GM21390 (cell line): ENCODE measurements at regions not wholly inside any gene's neighbourhood (a gene's known extent, or its start where the extent isn't known, plus 50 kb on each side); places are given as distances from the start of the nearest gene placed in this dataset.
"Not testable (repeated sequence)": the region's sequence is repeated elsewhere in the genome, so short reads cannot be mapped to it uniquely, and the experiment has no call there.

ENCODE experiments used
- ATAC-seq: cut with Tn5 transposase; IDR thresholded peaks from one replicate; pipeline ENCODE4 v1.9.1; 2021; ENCODE audit not compliant: unreplicated experiment

DNA sequence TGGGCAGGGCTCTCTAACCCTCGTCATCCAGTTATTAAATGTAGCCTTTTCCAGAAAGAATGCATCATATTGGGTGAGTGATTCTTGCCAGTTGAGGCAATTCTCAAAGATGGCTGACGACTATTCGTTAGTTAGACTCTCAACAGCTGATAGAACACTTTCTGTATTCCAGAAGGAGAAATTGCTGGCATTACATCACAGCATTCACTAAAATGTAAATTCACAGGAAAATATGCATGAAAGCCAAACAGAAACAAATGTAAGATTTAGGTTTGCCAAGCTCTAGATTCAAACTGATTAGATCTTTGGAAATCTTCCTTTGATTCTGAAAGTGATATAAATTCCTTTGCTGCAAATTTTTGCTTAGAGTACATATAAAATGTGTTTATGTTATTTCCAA lies 1501.0 kb downstream of the SI start:
- no peak for ATAC-seq

DNA sequence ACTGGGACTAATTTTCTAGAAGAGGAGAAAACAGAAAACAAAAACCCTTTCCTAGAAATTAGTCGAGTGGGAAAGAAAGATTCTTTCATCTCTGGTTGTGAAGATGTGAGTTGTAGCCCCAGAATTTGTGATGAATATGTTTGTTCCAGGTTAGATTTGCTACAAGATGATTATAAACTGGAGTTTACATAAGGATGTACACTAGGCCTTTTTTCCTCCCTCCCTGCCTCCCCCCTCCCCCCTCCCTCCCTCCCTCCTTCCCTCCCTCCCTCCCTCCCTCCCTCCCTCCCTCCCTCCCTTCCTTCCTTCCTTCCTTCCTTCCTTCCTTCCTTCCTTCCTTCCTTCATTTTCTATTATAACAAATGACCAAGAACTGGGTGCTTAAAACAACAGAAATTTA lies 1502.0 kb downstream of the SI start:
- ATAC-seq, result no peak

DNA sequence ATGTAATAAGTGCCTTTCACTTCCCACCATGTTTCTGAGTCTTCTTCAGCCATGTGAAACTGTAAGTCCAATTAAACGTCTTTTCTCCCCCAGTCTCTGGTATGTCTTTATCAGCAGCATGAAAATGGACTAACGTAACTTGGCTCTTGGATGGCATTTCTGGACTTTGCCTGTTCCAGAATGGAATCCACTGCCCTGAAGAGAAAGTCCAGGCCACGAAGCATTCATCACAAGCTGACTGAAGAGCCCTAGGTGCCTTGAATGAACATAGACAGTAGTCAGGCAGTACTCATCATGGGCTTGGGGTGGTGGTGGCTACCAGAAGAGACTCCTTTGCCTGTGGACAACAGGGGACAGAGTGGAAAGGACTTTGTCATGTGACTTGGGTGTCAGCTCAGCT lies 1505.0 kb downstream of the SI start:
- ATAC-seq, result no peak

DNA sequence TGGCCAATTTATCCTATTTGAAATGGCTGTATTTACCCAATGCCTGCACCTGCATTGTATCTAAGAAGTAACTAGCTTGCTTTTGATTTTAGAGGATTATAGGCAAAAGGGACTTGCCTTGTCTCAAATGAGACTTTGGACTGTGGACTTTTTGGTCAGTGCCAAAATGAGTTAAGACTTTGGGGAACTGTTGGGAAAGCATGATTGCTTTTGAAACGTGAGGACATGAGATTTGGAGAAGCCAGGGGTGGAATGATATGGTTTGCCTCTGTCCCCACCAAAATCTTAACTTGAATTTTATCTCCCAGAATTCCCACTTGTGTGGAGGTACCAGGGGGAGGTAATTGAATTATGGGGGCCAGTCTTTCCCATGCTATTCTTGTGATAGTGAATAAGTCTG lies 1505.4 kb downstream of the SI start:
- no peak for ATAC-seq

DNA sequence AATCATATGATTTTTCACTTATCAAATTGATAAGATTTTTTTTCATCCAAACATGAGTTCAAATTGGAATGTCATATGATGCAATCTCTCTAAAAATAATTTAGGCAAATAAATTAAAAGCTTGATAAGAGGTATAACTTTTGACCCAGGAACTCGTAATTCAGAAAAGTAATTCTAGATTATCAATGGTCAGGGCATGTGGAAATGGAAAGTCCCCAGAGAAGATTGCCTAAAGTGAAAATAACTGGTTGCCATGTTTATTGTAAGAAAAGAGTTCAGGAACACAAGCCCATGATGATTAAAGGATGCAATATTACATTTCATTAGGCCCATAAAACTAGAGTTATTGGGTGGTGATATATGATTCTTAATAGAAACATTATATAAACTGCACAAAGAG lies 1514.8 kb downstream of the SI start:
- no peak for ATAC-seq

DNA sequence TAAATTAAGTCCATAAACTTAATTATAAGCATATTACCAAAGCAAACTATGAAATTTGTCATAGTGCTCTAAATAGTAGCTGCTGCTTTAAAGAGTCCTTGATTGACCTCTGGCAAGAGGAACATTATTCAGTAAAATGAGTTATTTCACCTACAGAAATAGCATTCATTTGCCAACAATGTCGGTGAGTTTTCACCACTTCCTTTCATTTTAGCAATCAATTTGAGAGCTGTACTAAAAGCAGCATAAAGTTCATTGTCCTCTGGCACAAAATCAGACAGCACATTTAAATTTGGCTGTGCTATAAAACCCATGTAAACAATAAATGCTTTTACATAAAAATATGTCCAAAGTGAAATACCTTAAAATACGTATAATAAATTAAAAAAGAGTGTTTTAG lies 1515.7 kb downstream of the SI start:
- no peak for ATAC-seq

DNA sequence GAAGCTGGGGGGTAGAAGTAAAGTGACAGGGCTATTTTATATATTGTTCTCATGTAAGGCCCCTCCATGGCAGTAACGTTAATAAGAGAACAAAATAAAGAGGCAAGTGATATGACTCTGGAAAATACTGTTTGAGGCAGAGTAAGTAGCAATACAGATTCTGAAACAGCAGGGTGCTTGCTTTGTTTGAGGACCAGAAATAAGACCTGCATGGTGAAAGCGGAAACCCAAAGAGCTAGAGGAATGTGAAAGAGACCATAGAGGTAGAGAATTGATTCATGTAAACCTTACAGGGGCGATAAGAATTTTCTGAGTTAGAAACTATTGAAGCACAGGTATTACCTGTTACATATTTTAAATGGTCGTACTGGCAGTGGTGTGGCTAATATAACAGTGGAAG lies 1517.1 kb downstream of the SI start:
- ATAC-seq, result no peak

DNA sequence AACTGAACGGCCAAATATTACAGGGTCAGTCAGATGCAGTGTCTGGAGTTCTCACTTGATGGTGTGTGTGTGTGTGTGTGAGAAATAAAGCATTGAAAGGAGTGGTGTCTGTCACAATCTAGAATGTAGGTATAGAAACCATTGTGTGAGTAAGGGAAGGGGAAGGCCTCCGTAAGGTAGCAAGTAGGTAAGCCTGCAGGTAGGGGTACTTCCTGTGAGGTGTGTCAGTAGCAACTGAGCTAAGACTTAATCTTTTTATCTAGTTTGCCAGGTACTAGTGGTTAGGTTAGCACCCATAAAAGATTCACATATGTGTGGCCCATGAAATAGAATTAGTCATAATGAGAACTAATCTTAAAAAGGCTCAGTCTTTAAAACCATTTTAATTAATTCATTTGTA lies 1517.8 kb downstream of the SI start:
- ATAC-seq, result no peak

DNA sequence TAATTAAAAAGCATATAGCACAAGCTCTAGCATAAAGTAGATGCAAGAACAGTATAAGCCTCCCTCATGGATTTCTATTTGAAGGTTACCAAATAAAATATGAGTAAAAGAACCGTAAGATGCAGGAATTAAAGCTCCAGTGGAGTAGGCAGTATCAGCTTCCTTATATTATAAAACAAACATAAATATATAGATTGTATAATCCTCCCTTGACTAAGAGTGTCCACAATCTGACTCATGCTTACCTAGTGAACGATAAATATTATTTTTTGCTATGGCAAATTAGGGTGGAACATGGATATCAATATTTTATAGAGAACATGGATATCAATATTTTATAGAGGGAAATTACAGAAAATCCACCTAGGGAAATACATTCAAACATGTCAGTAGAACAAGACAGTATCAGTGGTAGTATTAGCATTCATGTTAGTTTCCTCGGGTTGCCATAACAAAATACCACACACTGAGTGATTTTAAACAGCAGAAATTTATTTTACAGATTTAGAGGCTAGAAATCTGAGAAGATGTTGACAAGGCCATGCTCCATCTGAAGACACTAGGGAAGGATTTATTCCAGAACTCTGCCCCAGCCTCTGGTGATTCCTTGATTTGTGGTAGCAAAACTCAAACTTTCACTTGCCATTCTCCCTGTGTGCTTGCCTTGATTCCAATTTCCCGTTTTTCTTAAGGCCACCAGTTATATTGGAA lies 1521.3 kb downstream of the SI start:
- no peak for ATAC-seq

DNA sequence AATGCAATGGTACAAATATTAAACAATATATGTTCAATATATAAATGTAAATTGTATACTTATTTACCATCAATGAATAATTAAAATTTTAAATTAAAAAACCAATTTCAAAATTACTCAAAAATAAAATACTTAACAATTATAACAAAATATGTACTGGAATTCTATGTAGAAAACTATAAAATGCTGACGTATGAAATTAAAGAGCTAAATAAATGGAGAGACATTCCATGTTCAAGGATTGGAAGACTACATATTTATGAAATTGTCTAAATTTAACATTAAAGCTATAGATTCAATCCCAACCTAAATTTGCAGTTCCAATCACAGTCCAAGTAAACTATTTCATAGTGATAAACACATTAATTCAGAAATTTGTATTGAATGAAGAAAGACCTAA lies 1522.4 kb downstream of the SI start:
- ATAC-seq, result no peak

DNA sequence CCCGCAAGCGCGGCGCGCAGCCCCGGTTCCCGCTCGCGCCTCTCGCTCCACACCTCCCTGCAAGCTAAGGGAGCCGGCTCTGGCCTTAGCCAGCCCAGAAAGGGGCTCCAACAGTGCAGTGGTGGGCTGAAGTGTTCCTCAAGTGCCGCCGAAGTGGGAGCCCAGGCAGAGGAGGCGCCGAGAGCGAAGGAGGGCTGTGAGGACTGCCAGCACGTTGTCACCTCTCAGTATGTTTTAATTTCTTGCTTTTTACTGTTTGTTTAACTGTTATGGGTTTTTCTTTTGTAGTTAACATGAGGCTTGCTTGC lies 1525.7 kb downstream of the SI start:
- ATAC-seq, result no peak

DNA sequence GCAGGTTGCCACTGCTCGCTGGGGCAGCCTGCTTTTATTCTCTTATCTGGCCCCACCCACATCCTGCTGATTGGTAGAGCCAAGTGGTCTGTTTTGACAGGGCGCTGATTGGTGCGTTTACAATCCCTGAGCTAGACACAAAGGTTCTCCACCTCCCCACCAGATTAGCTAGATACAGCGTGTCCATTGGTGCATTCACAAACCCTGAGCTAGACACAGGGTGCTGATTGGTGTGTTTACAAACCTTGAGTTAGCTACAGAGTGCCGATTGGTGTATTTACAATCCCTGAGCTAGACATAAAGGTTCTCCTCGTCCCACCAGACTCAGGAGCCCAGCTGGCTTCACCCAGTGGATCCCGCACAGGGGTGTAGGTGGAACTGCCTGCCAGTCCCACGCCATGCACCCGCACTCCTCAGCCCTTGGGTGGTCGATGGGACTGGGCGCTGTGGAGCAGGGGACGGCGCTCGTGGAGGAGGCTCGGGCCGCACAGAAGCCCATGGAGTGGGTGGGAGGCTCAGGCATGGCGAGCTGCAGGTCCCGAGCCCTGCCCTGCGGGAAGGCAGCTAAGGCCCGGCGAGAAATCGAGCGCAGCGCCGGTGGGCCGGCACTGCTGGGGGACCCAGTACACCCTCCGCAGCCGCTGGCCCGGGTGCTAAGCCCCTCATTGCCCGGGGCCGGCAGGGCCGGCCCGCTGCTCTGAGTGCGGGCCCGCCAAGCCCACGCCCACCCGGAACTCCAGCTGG lies 1526.2 kb downstream of the SI start:
- not testable (repeated sequence) for ATAC-seq

DNA sequence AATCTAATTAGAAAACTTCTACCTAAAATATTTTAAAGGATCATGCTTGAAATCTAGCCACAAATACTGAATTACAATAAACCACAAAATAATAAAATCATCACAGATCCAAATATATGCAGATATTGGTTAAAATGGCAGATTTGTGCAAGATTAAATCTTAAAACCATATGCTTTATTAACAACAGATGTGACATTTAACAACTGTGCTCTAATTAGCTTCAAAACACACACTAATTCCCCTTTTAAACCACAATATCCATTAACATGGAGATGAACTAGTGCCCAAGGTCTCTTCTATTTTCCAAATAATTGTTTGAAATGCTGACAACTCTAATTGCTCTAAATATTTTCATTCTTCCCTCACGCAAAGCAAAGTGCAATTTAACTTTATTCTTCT lies 1530.3 kb downstream of the SI start:
- ATAC-seq, result no peak

DNA sequence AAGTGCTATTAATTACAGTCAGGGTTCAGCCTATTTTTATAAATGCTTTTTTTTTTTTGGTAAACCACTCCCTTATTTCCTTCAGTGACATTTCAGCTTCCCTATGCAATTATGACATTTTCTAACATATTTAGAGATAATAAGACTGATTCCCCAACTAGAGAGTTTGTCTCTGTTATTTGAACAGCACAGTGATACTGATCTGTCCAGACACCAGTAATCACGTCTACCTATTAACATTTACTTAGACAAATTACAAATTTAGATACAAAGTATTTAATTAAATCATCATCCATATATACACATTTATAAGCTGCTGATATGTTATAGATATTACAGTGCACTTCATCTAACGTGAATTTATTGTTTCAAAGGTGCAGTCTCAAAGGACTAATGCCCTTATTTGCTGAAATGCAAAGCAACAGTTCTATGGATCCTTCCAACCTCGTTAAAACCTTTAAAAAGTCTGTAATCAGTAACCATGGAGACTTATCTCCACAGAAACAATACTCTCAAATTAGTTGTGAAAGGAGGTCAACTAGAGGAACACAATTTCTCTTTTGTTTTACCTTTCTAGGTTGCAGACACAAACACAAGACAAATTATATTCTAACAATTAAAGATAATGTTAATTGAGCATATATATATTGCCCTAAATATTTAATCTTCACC lies 1531.1 kb downstream of the SI start:
- ATAC-seq, result no peak

DNA sequence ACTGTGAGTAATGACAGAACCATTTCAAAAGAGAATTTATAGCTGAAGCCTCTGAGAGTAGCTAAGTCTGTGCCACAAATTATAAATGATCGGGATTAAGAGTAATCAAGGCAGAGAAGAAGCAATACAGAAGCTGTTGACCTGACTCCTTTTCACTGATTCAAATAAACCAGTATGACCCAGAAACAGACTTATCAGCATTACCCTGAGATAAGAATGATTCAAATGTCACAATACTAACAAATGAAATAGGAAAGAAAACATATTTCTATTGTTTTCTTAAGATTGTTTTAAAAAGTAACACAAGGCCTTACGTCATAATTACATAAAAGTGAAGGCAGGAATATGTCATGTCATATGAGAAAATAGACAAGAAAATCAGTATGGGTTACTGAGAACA lies 1534.6 kb downstream of the SI start:
- ATAC-seq, result no peak

DNA sequence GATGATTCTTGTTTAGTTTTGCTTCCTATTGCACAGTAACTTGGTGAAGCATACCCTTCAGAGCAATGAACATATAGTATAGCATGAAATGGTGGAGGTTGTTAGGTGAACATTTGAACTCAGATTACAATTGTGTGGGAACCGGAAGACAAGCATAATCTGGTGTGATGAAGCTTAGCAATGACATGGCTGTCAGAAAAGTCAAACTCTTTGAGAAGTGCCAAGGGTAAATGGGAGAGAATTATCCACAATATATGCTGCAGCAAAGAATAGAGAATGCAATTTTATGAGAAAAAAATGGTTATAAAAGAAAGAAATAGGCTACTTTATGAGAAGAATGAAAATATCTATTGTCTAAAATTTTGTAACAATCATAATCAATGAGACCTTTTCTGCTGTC lies 1536.7 kb downstream of the SI start:
- no peak for ATAC-seq

DNA sequence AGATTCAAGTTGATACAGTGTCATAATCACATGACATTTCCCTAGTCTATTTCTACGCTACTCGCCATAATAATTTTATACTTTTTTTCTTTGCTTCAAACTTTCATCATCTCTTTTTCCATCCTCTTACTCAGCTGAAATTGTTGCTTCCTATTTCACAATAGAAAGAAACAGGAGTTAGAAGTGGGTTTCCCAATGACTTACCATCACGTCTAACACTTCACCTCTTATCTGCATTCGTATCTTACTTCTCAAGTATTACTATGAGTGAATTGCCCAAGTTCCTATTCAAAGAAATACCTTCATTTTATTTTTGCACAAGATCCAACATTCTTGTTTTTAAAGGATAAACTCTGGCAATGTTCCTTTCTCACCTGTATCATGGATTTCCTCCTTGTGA lies 1539.9 kb downstream of the SI start:
- no peak for ATAC-seq

DNA sequence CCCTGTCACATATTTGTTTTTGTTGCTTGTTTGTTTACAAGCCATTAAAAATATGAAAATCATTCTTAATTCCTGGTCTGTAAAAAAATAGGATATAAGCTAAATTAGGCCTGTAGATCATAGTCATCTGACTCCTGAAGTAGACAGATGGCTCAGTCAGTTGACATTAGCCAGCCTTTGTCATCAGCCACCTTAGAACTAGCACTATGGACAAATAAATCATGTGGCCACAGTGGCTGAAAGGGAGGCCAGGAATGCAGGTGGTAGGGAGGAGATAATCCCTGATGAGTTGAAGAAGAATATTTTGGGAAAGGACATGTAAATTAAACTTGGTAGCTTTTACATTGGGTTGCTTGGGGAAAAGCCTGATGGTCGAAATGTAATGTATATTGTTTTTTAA lies 1544.9 kb downstream of the SI start:
- ATAC-seq, result no peak

DNA sequence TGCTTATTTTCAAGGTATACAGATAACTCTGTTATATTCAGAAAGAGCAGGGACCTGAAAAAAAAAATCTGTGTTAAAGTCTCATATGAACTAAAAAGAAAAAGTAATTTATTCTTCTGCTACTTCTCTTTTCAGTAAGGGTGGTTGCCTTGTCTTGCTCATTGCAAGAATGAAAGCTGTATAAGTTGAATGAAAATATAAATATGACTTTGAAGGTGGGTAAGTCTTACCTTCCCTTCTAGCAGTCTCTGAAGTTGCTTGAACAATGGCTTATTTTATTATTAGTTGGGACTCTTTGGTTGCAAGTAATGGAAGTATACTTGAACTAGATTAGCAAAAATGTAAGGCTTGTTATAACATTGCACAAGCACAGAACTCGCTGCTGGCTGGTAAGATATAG lies 1554.9 kb downstream of the SI start:
- ATAC-seq, result no peak

DNA sequence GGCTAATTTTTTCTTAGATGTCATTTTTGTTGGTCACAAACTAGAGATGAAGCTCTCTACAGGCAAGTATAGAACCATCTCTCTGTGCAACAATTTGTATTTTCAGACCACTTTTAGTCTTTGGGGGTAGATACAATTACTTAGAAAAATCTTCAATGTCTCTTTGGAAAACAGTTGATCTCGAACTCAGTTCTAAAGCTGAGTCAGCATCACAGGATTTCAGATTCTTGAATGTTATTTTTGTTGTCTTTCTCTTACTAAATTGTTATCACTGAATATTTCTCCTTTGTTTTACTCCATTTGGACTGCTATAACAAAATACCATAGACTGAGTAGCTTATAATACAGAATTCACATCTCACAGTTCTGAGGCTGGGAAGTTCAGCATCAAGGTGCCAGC lies 1557.0 kb downstream of the SI start:
- ATAC-seq, result no peak

DNA sequence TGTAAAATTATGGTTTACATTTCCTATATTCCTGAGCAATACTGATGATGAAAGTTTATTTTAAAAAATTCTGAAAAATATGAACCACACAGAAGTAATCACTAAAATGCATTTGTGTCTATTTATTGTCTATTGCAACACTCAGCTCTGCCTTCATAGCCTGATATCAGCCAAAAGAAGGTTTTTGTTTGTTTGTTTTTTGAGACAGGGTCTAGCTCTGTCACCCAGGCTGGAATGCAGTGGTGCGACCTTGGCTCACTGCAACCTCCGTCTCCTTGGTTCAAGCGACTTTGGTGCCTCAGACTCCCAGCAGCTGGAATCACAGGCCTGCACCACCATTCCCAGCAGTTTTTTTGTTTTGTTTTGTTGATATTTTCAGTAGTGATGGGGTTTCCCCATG lies 1560.2 kb downstream of the SI start:
- ATAC-seq, result no peak

DNA sequence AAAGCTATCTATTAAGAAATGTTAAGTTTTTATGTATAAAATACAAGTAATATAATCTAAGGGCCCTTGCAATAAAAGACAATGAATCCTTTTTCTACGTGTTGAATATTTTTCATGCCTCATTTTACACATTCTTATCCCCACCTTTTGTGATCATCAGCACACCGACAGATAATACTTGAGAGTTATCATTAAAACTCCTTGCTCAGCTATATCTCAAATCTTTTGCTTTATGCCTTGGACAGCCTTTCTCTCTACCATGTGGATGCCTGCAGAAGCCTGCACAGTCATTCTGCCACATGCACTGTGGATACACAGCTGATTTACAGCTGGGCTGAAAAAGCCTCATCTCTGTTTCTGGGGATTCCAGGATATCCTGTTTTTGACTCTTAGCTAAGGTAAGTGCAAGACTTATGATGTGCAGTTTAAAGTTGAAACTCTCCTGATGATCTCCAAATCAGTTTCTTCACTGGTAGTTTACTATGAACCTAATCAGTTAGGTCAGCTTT lies 1565.1 kb downstream of the SI start:
- no peak for ATAC-seq
